ENCODE measurements at regions not wholly inside any gene's neighbourhood (a gene's known extent, or its start where the extent isn't known, plus 50 kb on each side); places are given as distances from the start of the nearest gene placed in this dataset.

DNA sequence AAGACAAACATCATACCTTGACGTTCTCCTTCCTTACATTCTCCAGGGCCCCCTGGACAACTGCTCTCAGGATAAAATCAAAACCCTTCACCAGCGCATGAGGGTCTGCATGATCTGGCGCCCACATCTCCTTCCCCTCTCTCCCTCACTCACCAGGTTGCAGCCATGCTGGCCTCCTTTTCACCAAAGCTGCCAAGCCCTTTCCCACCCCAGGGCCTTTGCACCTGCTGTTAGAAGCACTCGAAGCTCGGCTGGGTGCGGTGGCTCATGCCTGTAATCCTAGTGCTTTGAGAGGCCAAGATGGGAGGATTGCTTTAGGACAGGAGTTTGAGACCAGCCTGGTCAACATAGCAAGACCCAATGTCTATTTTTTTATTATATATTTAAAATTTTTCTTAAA is 56.1 kb upstream of the NUP50 start:
- TF ChIP-seq, protein P1, sequence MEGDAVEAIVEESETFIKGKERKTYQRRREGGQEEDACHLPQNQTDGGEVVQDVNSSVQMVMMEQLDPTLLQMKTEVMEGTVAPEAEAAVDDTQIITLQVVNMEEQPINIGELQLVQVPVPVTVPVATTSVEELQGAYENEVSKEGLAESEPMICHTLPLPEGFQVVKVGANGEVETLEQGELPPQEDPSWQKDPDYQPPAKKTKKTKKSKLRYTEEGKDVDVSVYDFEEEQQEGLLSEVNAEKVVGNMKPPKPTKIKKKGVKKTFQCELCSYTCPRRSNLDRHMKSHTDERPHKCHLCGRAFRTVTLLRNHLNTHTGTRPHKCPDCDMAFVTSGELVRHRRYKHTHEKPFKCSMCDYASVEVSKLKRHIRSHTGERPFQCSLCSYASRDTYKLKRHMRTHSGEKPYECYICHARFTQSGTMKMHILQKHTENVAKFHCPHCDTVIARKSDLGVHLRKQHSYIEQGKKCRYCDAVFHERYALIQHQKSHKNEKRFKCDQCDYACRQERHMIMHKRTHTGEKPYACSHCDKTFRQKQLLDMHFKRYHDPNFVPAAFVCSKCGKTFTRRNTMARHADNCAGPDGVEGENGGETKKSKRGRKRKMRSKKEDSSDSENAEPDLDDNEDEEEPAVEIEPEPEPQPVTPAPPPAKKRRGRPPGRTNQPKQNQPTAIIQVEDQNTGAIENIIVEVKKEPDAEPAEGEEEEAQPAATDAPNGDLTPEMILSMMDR (IDR thresholded peaks at IDR 0.05; ENCODE audit: low read depth, low read length, missing control alignments) = no peak
- DNase-seq (ENCODE audit: extremely low read depth, low read depth) = no peak
- no peak overlapping the region for H3K4me3 ChIP-seq (replicated peaks; ENCODE audit: low read depth, low read length)

DNA sequence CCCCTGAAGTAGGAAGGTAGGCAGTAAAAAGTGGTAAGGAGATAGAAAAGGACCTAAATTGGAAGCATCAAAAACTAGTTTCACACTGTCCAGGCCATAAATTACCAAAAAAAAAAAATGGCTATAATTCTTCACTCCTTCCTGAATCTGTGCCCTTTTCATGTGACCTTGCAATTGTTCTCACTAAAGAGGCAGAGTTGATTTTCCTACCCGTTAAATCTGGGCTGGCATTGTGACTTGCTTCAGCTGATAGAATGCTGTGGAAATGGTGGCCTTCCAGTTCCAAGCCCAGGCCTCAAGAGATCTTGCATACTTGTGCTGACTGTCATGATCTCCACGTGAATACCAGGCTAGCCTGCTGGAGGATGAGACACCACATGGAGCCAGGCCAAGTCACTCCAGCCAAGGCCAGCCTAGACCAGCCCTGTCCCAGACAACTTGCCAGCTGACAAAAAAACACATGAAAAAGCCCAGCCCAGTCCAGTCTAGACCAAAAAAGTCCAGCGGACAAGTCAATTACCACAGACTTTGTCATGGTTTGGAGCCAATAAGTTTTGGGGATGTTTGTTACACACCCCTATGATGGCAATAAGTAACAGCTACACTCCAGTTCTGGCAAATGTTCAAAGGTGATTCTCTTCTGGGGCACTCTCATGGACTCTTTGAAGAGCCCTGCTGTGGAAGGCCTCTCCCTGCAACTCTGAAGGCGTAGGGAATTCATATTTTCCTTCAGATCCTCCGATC is 51.4 kb upstream of the NUP50 start:
- DNase-seq (ENCODE audit: extremely low read depth, low read depth) = no peak
- no peak overlapping the region for H3K4me3 ChIP-seq (replicated peaks; ENCODE audit: low read depth, low read length)
- TF ChIP-seq, protein P1 (IDR thresholded peaks at IDR 0.05; ENCODE audit: low read depth, low read length, missing control alignments) = no peak

Data from HFF-Myc (cell line).